IMR-90 (cell line): ENCODE measurements at regions not wholly inside any gene's neighbourhood (a gene's known extent, or its start where the extent isn't known, plus 50 kb on each side); places are given as distances from the start of the nearest gene placed in this dataset.

Experiments used
- ATAC-seq: fragments of 200-7000 bp; cut with Tn5 transposase; 2 replicates; pipeline ENCODE4 v1.9.1; 2020; ENCODE audit warnings: low read depth, mild to moderate bottlenecking, moderate library complexity
- BruUV-seq: library from RNA; stranded (reverse); fragments of 400-500 nt; replicated peaks from 2 replicates; lab custom pipeline; 2021; lab: Mats Ljungman, UMichigan
- CTCF ChIA-PET: fragments of 300-600 bp; formaldehyde crosslinking; extraction: SDS; loops from one replicate; lab custom pipeline; 2021; ENCODE audit warnings: antibody characterized with exemption; lab: Yijun Ruan, JAX
- POLR2A ChIA-PET: fragments of 300-600 bp; sonication (Branson Sonifier 250); formaldehyde crosslinking; loops from one replicate; lab custom pipeline; 2022; ENCODE audit warnings: antibody characterized with exemption; ENCODE audit not compliant: unreplicated experiment; lab: Charles Lee
- DNase-seq: peaks from one replicate; pipeline ENCODE4 v3.0.0; 2013
- H2AFZ ChIP-seq: replicated peaks from 2 replicates; pipeline ENCODE3; 2013; ENCODE audit warnings: low read length, mild to moderate bottlenecking; ENCODE audit not compliant: poor library complexity
- H2AK5ac ChIP-seq: 2 replicates; pipeline ENCODE4 v1.6.1; 2013; ENCODE audit warnings: low read depth, low read length, inconsistent platforms
- H2AK9ac ChIP-seq: replicated peaks from 2 replicates; pipeline ENCODE3; 2013; ENCODE audit warnings: mild to moderate bottlenecking, low read depth, low read length, moderate library complexity; ENCODE audit not compliant: poor library complexity
- H2BK120ac ChIP-seq: 2 replicates; pipeline ENCODE4 v1.6.1; 2013; ENCODE audit warnings: low read depth, low read length, inconsistent platforms
- H2BK15ac ChIP-seq: 3 replicates; pipeline ENCODE4 v1.6.1; 2013; ENCODE audit warnings: low read depth, low read length, inconsistent platforms
- H2BK20ac ChIP-seq: 2 replicates; pipeline ENCODE4 v1.6.1; 2013; ENCODE audit warnings: low read depth, mild to moderate bottlenecking, inconsistent platforms, low read length, moderate library complexity
- H2BK5ac ChIP-seq: 2 replicates; pipeline ENCODE4 v1.6.1; 2013; ENCODE audit warnings: mild to moderate bottlenecking, low read depth, low read length, inconsistent platforms; ENCODE audit not compliant: poor library complexity, severe bottlenecking
- H3K14ac ChIP-seq: replicated peaks from 2 replicates; pipeline ENCODE4 v1.6.1; 2013; ENCODE audit warnings: low read depth, low read length, inconsistent platforms
- H3K18ac ChIP-seq: 2 replicates; pipeline ENCODE4 v1.6.1; 2013; ENCODE audit warnings: low read depth, low read length, control low read depth
- H3K23ac ChIP-seq: 2 replicates; pipeline ENCODE4 v1.6.1; 2013; ENCODE audit warnings: low read depth, low read length, inconsistent platforms
- H3K27ac ChIP-seq: 2 replicates; pipeline ENCODE4 v1.5.1; 2013; ENCODE audit warnings: mild to moderate bottlenecking, control low read depth, low read length; ENCODE audit not compliant: insufficient read depth
- H3K27me3 ChIP-seq: 2 replicates; pipeline ENCODE4 v1.6.1; 2013; ENCODE audit warnings: low read length; ENCODE audit not compliant: control insufficient read depth, insufficient read depth
- H3K36me3 ChIP-seq: 2 replicates; pipeline ENCODE4 v1.6.1; 2013; ENCODE audit warnings: low read length, mixed read lengths; ENCODE audit not compliant: control insufficient read depth, insufficient read depth
- H3K4ac ChIP-seq: 2 replicates; pipeline ENCODE4 v1.6.1; 2013; ENCODE audit warnings: low read depth, low read length, inconsistent platforms
- H3K4me1 ChIP-seq: 2 replicates; pipeline ENCODE4 v1.6.1; 2013; ENCODE audit warnings: low read length, mixed read lengths; ENCODE audit not compliant: control insufficient read depth, insufficient read depth
- H3K4me2 ChIP-seq: 2 replicates; pipeline ENCODE4 v1.6.1; 2013; ENCODE audit warnings: low read depth, mild to moderate bottlenecking, control low read depth, low read length, moderate library complexity
- H3K4me3 ChIP-seq: 2 replicates; pipeline ENCODE4 v1.5.1; 2013; ENCODE audit warnings: low read depth, mild to moderate bottlenecking, control low read depth, low read length, moderate library complexity; ENCODE audit not compliant: insufficient read depth
- H3K56ac ChIP-seq: 2 replicates; pipeline ENCODE4 v1.6.1; 2013; ENCODE audit warnings: low read length, inconsistent platforms; ENCODE audit not compliant: insufficient read depth; ENCODE audit errors: extremely low read depth
- H3K79me1 ChIP-seq, 2 experiments: 2 replicates each; pipeline ENCODE4 v1.6.1; 2013; ENCODE audit warnings: low read length in 2 of 2, inconsistent platforms in 1 of 2, low read depth in 1 of 2
- H3K9ac ChIP-seq: 2 replicates; pipeline ENCODE4 v1.6.1; 2013; ENCODE audit warnings: low read depth, low read length, control low read depth
- H3K9me1 ChIP-seq: 2 replicates; pipeline ENCODE4 v1.6.1; 2013; ENCODE audit warnings: low read length, inconsistent platforms; ENCODE audit not compliant: insufficient read depth
- H3K9me3 ChIP-seq: 2 replicates; pipeline ENCODE4 v1.6.1; 2013; ENCODE audit warnings: low read length; ENCODE audit not compliant: control insufficient read depth, insufficient read depth
- H4K20me1 ChIP-seq: 2 replicates; pipeline ENCODE4 v1.6.1; 2013; ENCODE audit warnings: low read length, inconsistent platforms; ENCODE audit not compliant: insufficient read depth
- H4K5ac ChIP-seq: 2 replicates; pipeline ENCODE4 v1.6.1; 2013; ENCODE audit warnings: mild to moderate bottlenecking, low read depth, low read length, control low read depth
- H4K8ac ChIP-seq, 2 experiments: 2 replicates each; pipeline ENCODE4 v1.6.1; 2013; ENCODE audit warnings: low read depth in 2 of 2, low read length in 2 of 2, control low read depth in 1 of 2, inconsistent platforms in 1 of 2
- H4K91ac ChIP-seq: 2 replicates; pipeline ENCODE4 v1.6.1; 2013; ENCODE audit warnings: low read depth, low read length, inconsistent platforms; ENCODE audit not compliant: insufficient read depth
- BHLHE40 ChIP-seq: fragments of 150-350 bp; IDR thresholded peaks from 2 replicates; pipeline ENCODE4 v1.6.1; 2016; ENCODE audit warnings: mild to moderate bottlenecking, low read depth, low read length
- CEBPB ChIP-seq: IDR thresholded peaks from 2 replicates; pipeline ENCODE4 v1.6.1; 2012; ENCODE audit warnings: low read depth, low read length, improper control_type of control experiment
- CHD1 ChIP-seq: IDR thresholded peaks from 2 replicates; pipeline ENCODE4 v1.6.1; 2012; ENCODE audit warnings: low read depth, low read length, improper control_type of control experiment
- MAFK ChIP-seq: IDR thresholded peaks from 2 replicates; pipeline ENCODE4 v1.6.1; 2012; ENCODE audit warnings: low read depth, low read length, improper control_type of control experiment
- MAZ ChIP-seq: IDR thresholded peaks from 2 replicates; pipeline ENCODE4 v1.6.1; 2012; ENCODE audit warnings: low read depth, mild to moderate bottlenecking, low read length, improper control_type of control experiment, moderate library complexity, borderline replicate concordance
- MXI1 ChIP-seq: IDR thresholded peaks from 2 replicates; pipeline ENCODE4 v1.6.1; 2012; ENCODE audit warnings: low read depth, mild to moderate bottlenecking, low read length, moderate library complexity, borderline replicate concordance
- POLR2A ChIP-seq: IDR thresholded peaks from 2 replicates; pipeline ENCODE4 v1.6.1; 2012; ENCODE audit warnings: mild to moderate bottlenecking, low read depth, low read length
- RCOR1 ChIP-seq: IDR thresholded peaks from 2 replicates; pipeline ENCODE4 v1.6.1; 2012; ENCODE audit warnings: mild to moderate bottlenecking, low read length, improper control_type of control experiment; ENCODE audit not compliant: insufficient replicate concordance
- WGBS, 2 experiments: methylation state at CpG; one replicate each; pipeline versions ENCODE4 v1.1.5 to v1.1.7; 2013; ENCODE audit warnings: missing lambda C conversion rate in 2 of 2; ENCODE audit not compliant: insufficient read length in 1 of 2; ENCODE audit errors: extremely low coverage in 2 of 2; 5-methylcytosine and 5-hydroxymethylcytosine counted together
- dilution Hi-C: fragments of 300-500 bp; cut with HindIII; formaldehyde crosslinking; loops from one replicate; pipeline ENCODE4 v1.14.3; 2018; ENCODE audit warnings: low sequenced_read_pairs; ENCODE audit not compliant: unreplicated experiment
- in situ Hi-C: fragments of 300-500 bp; cut with MboI; formaldehyde crosslinking; loops from 3 replicates; pipeline ENCODE4 v1.14.3; 2019; ENCODE audit warnings: low sequenced_read_pairs, inconsistent platforms, mixed read lengths
- intact Hi-C: fragments of 100-400 bp; cut with micrococcal nuclease; formaldehyde crosslinking; loops from 2 replicates; pipeline ENCODE4 v1.10.0; 2022
- TF ChIP-seq, protein P1 (sequence below): fragments of 150-350 bp; IDR thresholded peaks from 2 replicates; pipeline ENCODE4 v1.6.1; 2017; ENCODE audit warnings: mild to moderate bottlenecking, antibody characterized with exemption, low read length, low read depth
- TF ChIP-seq, protein P2 (sequence below): fragments of 150-350 bp; IDR thresholded peaks from 2 replicates; pipeline ENCODE4 v1.6.1; 2016; ENCODE audit warnings: low read depth, mild to moderate bottlenecking, low read length, moderate library complexity, borderline replicate concordance

DNA sequence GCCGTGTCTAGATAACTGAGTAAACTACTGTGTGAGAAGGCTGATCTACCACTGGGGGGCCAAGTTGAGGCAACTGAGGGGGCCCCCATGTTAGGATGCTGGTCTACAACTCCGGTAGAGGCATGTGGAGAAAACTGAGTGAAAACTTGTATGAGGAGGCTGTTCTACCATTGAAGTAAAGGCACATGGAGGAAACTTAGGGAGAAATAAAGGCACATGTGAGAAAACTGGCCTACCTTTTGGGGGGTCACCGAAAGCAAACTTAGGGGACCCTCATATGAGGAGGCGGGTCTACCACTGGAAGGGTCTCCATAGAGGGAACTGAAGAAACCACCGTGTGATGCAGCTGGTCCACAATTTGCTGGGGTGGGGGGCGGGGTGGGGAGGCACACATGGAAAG is 155.2 kb downstream of the FBLN2 start:
- Histone ChIP-seq H2BK5ac (no peak overlapping the region), H2AFZ (no peak overlapping the region), H3K14ac (no peak overlapping the region), H3K9me1 (no peaks in the 10 kb centered on the region), H2AK9ac (no peak overlapping the region), H2BK15ac (no peak overlapping the region), H4K8ac (no peak overlapping the region), H4K91ac (no peak overlapping the region), H3K27ac (no peak overlapping the region), H3K4me1 (no peaks in the 10 kb centered on the region), H3K36me3 (no peaks in the 10 kb centered on the region), H3K4me2 (no peak overlapping the region), H4K5ac (no peak overlapping the region), H2BK120ac (no peak overlapping the region), H3K27me3 (no peaks in the 10 kb centered on the region), H3K9me3 (peaks cover 8% of the 10 kb centered on the region; the same call in 1 of the 2 replicates), H3K4ac (no peak overlapping the region), H3K18ac (no peak overlapping the region), H3K9ac (no peak overlapping the region), H3K4me3 (no peak overlapping the region), H3K23ac (no peak overlapping the region), H2BK20ac (no peak overlapping the region), H3K56ac (no peak overlapping the region), H2AK5ac (no peak overlapping the region), H4K20me1 (no peaks in the 10 kb centered on the region), H3K79me1 (no peaks in the 10 kb centered on the region)
- 56% methylated on average over 3 of the region's 6 CpGs; no CpG with 5 or more reads in 1 of the 2 experiments for WGBS, 2 experiments
- no TSS peak for BruUV-seq
- CTCF ChIA-PET: no interaction called here
- in situ Hi-C loops: no loop called here
- no peak for DNase-seq
- dilution Hi-C loops: no loop called here
- ATAC-seq: no peak
- POLR2A ChIA-PET: no interaction called here
- TF ChIP-seq MAFK (no peak), CHD1 (no peak), MAZ (no peak), CEBPB (no peak), BHLHE40 (no peak), POLR2A (no peak), RCOR1 (no peak), MXI1 (no peak)
- TF ChIP-seq, protein P1, sequence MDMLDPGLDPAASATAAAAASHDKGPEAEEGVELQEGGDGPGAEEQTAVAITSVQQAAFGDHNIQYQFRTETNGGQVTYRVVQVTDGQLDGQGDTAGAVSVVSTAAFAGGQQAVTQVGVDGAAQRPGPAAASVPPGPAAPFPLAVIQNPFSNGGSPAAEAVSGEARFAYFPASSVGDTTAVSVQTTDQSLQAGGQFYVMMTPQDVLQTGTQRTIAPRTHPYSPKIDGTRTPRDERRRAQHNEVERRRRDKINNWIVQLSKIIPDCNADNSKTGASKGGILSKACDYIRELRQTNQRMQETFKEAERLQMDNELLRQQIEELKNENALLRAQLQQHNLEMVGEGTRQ: no peak
- TF ChIP-seq, protein P2, sequence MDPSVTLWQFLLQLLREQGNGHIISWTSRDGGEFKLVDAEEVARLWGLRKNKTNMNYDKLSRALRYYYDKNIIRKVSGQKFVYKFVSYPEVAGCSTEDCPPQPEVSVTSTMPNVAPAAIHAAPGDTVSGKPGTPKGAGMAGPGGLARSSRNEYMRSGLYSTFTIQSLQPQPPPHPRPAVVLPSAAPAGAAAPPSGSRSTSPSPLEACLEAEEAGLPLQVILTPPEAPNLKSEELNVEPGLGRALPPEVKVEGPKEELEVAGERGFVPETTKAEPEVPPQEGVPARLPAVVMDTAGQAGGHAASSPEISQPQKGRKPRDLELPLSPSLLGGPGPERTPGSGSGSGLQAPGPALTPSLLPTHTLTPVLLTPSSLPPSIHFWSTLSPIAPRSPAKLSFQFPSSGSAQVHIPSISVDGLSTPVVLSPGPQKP: no peak
- intact Hi-C loops: no loop called here
